Chondrocyte (in vitro differentiated cells): ENCODE measurements at regions not wholly inside any gene's neighbourhood (a gene's known extent, or its start where the extent isn't known, plus 50 kb on each side); places are given as distances from the start of the nearest gene placed in this dataset.

Source experiments
- DNase-seq: peaks from one replicate; pipeline ENCODE4 v3.0.0; 2021; ENCODE audit warnings: mixed read lengths, low spot score
- H3K27ac Mint-ChIP-seq: one replicate; pipeline ENCODE4 v1.8.0; 2021; ENCODE audit warnings: mild to moderate bottlenecking, moderate library complexity, mixed read lengths; ENCODE audit not compliant: unreplicated experiment
- H3K27me3 Mint-ChIP-seq: 2 replicates; pipeline ENCODE4 v1.8.0; 2021; ENCODE audit warnings: low read depth, mixed read lengths
- H3K36me3 Mint-ChIP-seq: 2 replicates; pipeline ENCODE4 v1.8.0; 2021; ENCODE audit warnings: low read depth, mixed read lengths
- H3K4me1 Mint-ChIP-seq: 2 replicates; pipeline ENCODE4 v1.8.0; 2021; ENCODE audit warnings: low read depth, mild to moderate bottlenecking, mixed read lengths
- H3K4me3 Mint-ChIP-seq: one replicate; pipeline ENCODE4 v1.8.0; 2021; ENCODE audit warnings: mild to moderate bottlenecking, moderate library complexity, mixed read lengths; ENCODE audit not compliant: unreplicated experiment
- H3K9me3 Mint-ChIP-seq: 2 replicates; pipeline ENCODE4 v1.8.0; 2021; ENCODE audit warnings: low read depth, mixed read lengths
- CTCF ChIP-seq: fragments of 200-600 bp; sonication (generic); IDR thresholded peaks from 2 replicates; pipeline ENCODE4 v1.5.0; 2021; ENCODE audit warnings: antibody characterized with exemption, mild to moderate bottlenecking, moderate library complexity

- no peak for DNase-seq
- H3K4me3 Mint-ChIP-seq, result no peak overlapping the region
- no peak for TF ChIP-seq CTCF
- H3K27ac Mint-ChIP-seq, result no peak overlapping the region
- no peaks in the 10 kb centered on the region for H3K4me1 Mint-ChIP-seq
- no peaks in the 10 kb centered on the region for H3K9me3 Mint-ChIP-seq
- H3K36me3 Mint-ChIP-seq, result no peaks in the 10 kb centered on the region
- no peaks in the 10 kb centered on the region for H3K27me3 Mint-ChIP-seq
Observed at GRCh38 chr2:221212105-221212504, 360.0 kb downstream of the EPHA4 start.

- no peaks in the 10 kb centered on the region for H3K4me1 Mint-ChIP-seq
- no peak overlapping the region for H3K27ac Mint-ChIP-seq
Observed at GRCh38 chr2:221215487-221215886, 356.6 kb downstream of the EPHA4 start.

GRCh38 chr2:221216636-221217035 is 355.5 kb downstream of the EPHA4 start:
- no peaks in the 10 kb centered on the region for H3K36me3 Mint-ChIP-seq
- no peaks in the 10 kb centered on the region for H3K4me1 Mint-ChIP-seq
- no peaks in the 10 kb centered on the region for H3K27me3 Mint-ChIP-seq
- no peak overlapping the region for H3K27ac Mint-ChIP-seq
- no peak for TF ChIP-seq CTCF
- no peak overlapping the region for H3K4me3 Mint-ChIP-seq
- DNase-seq, result no peak
- H3K9me3 Mint-ChIP-seq, result no peaks in the 10 kb centered on the region

More at GRCh38 chr2:221215487-221215886, 356.6 kb downstream of the EPHA4 start:
- Mint-ChIP-seq H3K4me3 (no peak overlapping the region), H3K27me3 (no peaks in the 10 kb centered on the region), H3K9me3 (no peaks in the 10 kb centered on the region), H3K36me3 (no peaks in the 10 kb centered on the region)
- no peak for DNase-seq
- no peak for TF ChIP-seq CTCF

GRCh38 chr2:221225752-221226151 is 346.4 kb downstream of the EPHA4 start:
- Mint-ChIP-seq H3K4me1 (peaks cover 12% of the 10 kb centered on the region), H3K9me3 (peaks cover 3% of the 10 kb centered on the region), H3K27ac (no peak overlapping the region), H3K27me3 (no peaks in the 10 kb centered on the region), H3K4me3 (no peak overlapping the region), H3K36me3 (no peaks in the 10 kb centered on the region)
- no peak for DNase-seq
- no peak for TF ChIP-seq CTCF

- Mint-ChIP-seq H3K4me1 (peaks cover 12% of the 10 kb centered on the region), H3K4me3 (no peak overlapping the region), H3K27me3 (no peaks in the 10 kb centered on the region), H3K27ac (no peak overlapping the region), H3K36me3 (no peaks in the 10 kb centered on the region), H3K9me3 (peaks cover 3% of the 10 kb centered on the region)
- TF ChIP-seq CTCF, result no peak
- DNase-seq, result no peak
Observed at GRCh38 chr2:221228214-221228769, 343.8 kb downstream of the EPHA4 start.
